Vagina (tissue), 2 donors: ENCODE measurements at regions not wholly inside any gene's neighbourhood (a gene's known extent, or its start where the extent isn't known, plus 50 kb on each side); places are given as distances from the start of the nearest gene placed in this dataset.

ENCODE experiments used
- DNase-seq, 2 donors: peaks; one replicate each; pipeline ENCODE4 v3.0.0-alpha.2; 2017; ENCODE audit errors: extremely low spot score in 2 of 2
- H3K27ac ChIP-seq: fragments of 200-600 bp; sonication (generic); one replicate; pipeline ENCODE4 v1.5.1; 2019
- H3K27me3 ChIP-seq: fragments of 200-600 bp; sonication (generic); one replicate; pipeline ENCODE4 v1.5.1; 2019
- H3K36me3 ChIP-seq, 2 donors: fragments of 200-600 bp; sonication (generic); one replicate each; pipeline ENCODE4 v1.5.1; 2017 to 2019
- H3K4me1 ChIP-seq: fragments of 200-600 bp; sonication (generic); one replicate; pipeline ENCODE4 v1.5.1; 2019
- H3K4me3 ChIP-seq, 2 donors: fragments of 200-600 bp; sonication (generic); 1 replicate in 1 of 2; 2 replicates in 1 of 2; pipeline ENCODE4 v1.5.1; 2016 to 2019
- H3K9me3 ChIP-seq: fragments of 200-600 bp; sonication (generic); one replicate; pipeline ENCODE4 v1.5.1; 2019
- POLR2A ChIP-seq, 2 donors: fragments of 450-650 bp; IDR thresholded peaks; one replicate each; pipeline ENCODE4 v1.6.1; 2017; ENCODE audit warnings: antibody characterized with exemption in 2 of 2, mild to moderate bottlenecking in 2 of 2, moderate library complexity in 2 of 2
- POLR2AphosphoS5 ChIP-seq, 2 donors: sonication (generic); formaldehyde crosslinking; IDR thresholded peaks; one replicate each; pipeline ENCODE4 v1.9.0; 2017; ENCODE audit warnings: antibody characterized with exemption in 2 of 2, mild to moderate bottlenecking in 2 of 2, low read depth in 1 of 2; ENCODE audit not compliant: insufficient read depth in 1 of 2
- intact Hi-C: fragments of 100-400 bp; cut with DNase I; formaldehyde crosslinking; loops from one replicate; pipeline ENCODE4 v1.15.1; 2023
- TF ChIP-seq, protein P1 (sequence below), 3 experiments: fragments of 450-650 bp in 2 of 3; fragments of 200-600 bp in 1 of 3; sonication (generic) in 1 of 3; IDR thresholded peaks; one replicate each; pipeline ENCODE4 v1.5.1; 2017 to 2019; ENCODE audit warnings: antibody characterized with exemption in 3 of 3, mild to moderate bottlenecking in 2 of 3, moderate library complexity in 2 of 3

DNA sequence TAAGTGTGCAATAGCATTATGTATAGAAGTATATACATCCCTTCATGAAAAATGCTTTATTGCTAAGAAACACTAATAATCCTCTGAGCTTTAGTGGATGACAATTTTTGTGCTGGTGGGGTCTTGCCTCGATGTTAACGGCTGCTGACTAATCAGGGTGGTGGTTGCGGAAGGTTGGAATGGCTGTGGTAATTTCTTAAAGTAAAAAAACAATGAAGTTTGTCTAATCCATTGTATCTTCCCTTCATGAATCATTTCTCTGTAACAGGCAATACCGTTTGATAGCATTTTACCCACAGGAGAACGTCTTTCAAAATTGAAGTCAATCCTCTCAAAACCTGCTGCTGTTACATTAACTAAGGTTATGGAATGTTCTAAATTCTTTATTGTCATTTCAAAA is 816.5 kb upstream of the GJE1 start:
- TF ChIP-seq, protein P1, sequence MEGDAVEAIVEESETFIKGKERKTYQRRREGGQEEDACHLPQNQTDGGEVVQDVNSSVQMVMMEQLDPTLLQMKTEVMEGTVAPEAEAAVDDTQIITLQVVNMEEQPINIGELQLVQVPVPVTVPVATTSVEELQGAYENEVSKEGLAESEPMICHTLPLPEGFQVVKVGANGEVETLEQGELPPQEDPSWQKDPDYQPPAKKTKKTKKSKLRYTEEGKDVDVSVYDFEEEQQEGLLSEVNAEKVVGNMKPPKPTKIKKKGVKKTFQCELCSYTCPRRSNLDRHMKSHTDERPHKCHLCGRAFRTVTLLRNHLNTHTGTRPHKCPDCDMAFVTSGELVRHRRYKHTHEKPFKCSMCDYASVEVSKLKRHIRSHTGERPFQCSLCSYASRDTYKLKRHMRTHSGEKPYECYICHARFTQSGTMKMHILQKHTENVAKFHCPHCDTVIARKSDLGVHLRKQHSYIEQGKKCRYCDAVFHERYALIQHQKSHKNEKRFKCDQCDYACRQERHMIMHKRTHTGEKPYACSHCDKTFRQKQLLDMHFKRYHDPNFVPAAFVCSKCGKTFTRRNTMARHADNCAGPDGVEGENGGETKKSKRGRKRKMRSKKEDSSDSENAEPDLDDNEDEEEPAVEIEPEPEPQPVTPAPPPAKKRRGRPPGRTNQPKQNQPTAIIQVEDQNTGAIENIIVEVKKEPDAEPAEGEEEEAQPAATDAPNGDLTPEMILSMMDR (IDR thresholded peaks at IDR 0.05) = no peak
- TF ChIP-seq POLR2AphosphoS5 (IDR thresholded peaks at IDR 0.05; ENCODE audit: insufficient read depth in 1 of 2, low read depth in 1 of 2) = no peak
- TF ChIP-seq POLR2A (IDR thresholded peaks at IDR 0.05) = no peak
- DNase-seq = no peak
- H3K36me3 ChIP-seq = no peaks in the 10 kb centered on the region
- no peaks in the 10 kb centered on the region for H3K4me1 ChIP-seq
- no peaks in the 10 kb centered on the region for H3K9me3 ChIP-seq
- intact Hi-C loops = no loop called here
- no peak overlapping the region for H3K4me3 ChIP-seq
- H3K27ac ChIP-seq = no peak overlapping the region
- no peaks in the 10 kb centered on the region for H3K27me3 ChIP-seq

GRCh38 chr6:141313986-141314385 is 818.7 kb upstream of the GJE1 start:
- Histone ChIP-seq H3K27ac (no peak overlapping the region), H3K4me3 (no peak overlapping the region), H3K4me1 (no peaks in the 10 kb centered on the region), H3K9me3 (no peaks in the 10 kb centered on the region), H3K27me3 (no peaks in the 10 kb centered on the region), H3K36me3 (no peaks in the 10 kb centered on the region)
- intact Hi-C loops = no loop called here
- no peak for TF ChIP-seq POLR2AphosphoS5 (IDR thresholded peaks at IDR 0.05; ENCODE audit: insufficient read depth in 1 of 2, low read depth in 1 of 2)
- TF ChIP-seq POLR2A (IDR thresholded peaks at IDR 0.05) = no peak
- TF ChIP-seq, protein P1 (IDR thresholded peaks at IDR 0.05) = no peak
- no peak for DNase-seq

DNA sequence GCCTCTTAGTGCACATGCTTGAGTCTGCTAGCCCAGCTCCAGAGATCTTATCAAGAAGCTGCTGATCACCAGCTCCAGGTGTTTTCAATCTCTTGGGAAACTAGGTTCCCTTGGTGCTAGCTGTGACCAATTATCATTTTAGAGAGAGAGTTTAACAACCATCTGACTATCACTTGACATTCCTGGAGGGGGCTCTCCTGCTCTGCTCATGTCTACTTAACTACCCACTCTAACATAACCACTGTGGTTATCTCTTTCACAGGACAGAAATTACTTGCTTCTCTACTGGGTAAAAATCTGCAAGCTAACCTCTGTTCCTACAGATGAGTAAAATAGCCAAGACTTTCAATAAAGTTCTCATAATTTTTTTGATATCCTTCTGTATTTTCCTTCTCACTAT is 823.4 kb upstream of the GJE1 start:
- no peaks in the 10 kb centered on the region for H3K36me3 ChIP-seq

DNA sequence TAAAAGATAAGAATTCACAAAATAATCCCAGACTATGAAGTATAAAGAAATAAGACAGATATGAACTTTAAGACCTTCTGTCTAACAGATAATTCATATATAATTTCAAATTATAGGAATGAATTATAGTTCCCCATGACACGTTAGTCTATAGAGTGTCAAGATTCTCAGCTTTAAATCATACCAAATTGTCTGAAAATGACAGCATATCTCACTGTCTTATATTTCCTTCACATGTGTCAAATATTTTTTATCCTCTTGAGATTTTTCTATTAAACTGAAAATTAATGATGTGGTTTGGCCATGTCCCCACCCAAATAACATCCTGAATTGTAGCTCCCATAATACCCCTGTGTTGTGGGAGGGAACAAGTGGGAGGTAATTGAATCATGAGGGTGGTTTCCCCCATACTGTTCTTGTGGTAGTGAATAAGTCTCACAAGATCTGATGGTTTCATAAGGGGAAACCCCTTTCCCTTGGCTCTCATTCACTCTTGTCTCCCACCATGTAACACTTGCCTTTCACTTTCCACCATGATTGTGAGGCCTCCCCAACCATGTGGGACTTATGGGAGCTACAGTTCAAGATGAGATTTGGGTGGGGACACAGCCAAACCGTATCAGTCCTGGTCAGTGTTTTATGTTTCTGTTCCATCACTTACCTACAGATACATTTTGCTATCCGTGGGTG is 825.3 kb upstream of the GJE1 start:
- no peaks in the 10 kb centered on the region for H3K27me3 ChIP-seq
- no peaks in the 10 kb centered on the region for H3K36me3 ChIP-seq
- intact Hi-C loops = no loop called here
- no peaks in the 10 kb centered on the region for H3K9me3 ChIP-seq
- H3K4me1 ChIP-seq = no peaks in the 10 kb centered on the region
- H3K27ac ChIP-seq = no peak overlapping the region
- TF ChIP-seq POLR2A (IDR thresholded peaks at IDR 0.05) (no peak), POLR2AphosphoS5 (IDR thresholded peaks at IDR 0.05; ENCODE audit: insufficient read depth in 1 of 2, low read depth in 1 of 2) (no peak)
- TF ChIP-seq, protein P1 (IDR thresholded peaks at IDR 0.05) = no peak
- DNase-seq = no peak
- no peak overlapping the region for H3K4me3 ChIP-seq

More for the DNA sequence above, 823.4 kb upstream of the GJE1 start:
- intact Hi-C loops = no loop called here
- no peak for DNase-seq
- Histone ChIP-seq H3K4me1 (no peaks in the 10 kb centered on the region), H3K27ac (no peak overlapping the region), H3K4me3 (no peak overlapping the region), H3K27me3 (no peaks in the 10 kb centered on the region), H3K9me3 (no peaks in the 10 kb centered on the region)
- TF ChIP-seq, protein P1 (IDR thresholded peaks at IDR 0.05) = no peak
- TF ChIP-seq POLR2AphosphoS5 (IDR thresholded peaks at IDR 0.05; ENCODE audit: insufficient read depth in 1 of 2, low read depth in 1 of 2) (no peak), POLR2A (IDR thresholded peaks at IDR 0.05) (no peak)

- intact Hi-C loops = no loop called here
- DNase-seq = no peak
- no peak overlapping the region for H3K4me3 ChIP-seq
- H3K9me3 ChIP-seq = no peaks in the 10 kb centered on the region
- H3K27ac ChIP-seq = no peak overlapping the region
- no peaks in the 10 kb centered on the region for H3K27me3 ChIP-seq
- H3K36me3 ChIP-seq = no peaks in the 10 kb centered on the region
- TF ChIP-seq POLR2AphosphoS5 (IDR thresholded peaks at IDR 0.05; ENCODE audit: insufficient read depth in 1 of 2, low read depth in 1 of 2) = no peak
- TF ChIP-seq, protein P1 (IDR thresholded peaks at IDR 0.05) = no peak
- TF ChIP-seq POLR2A (IDR thresholded peaks at IDR 0.05) = no peak
- no peaks in the 10 kb centered on the region for H3K4me1 ChIP-seq
These were observed 828.8 kb upstream of the GJE1 start for GRCh38 chr6:141303907-141304306.
